Esophagus (tissue), 2 donors: ENCODE measurements at regions not wholly inside any gene's neighbourhood (a gene's known extent, or its start where the extent isn't known, plus 50 kb on each side); places are given as distances from the start of the nearest gene placed in this dataset.

Source experiments
- H3K27ac ChIP-seq, 2 donors: one replicate each; pipeline ENCODE4 v1.5.1; 2013; ENCODE audit warnings: low read depth in 2 of 2, mild to moderate bottlenecking in 2 of 2, inconsistent platforms in 1 of 2, low read length in 1 of 2, moderate library complexity in 1 of 2
- H3K27me3 ChIP-seq, 2 donors: one replicate each; pipeline ENCODE4 v1.6.1; 2013; ENCODE audit warnings: low read length in 2 of 2, control low read depth in 1 of 2, mild to moderate bottlenecking in 1 of 2; ENCODE audit not compliant: insufficient read depth in 2 of 2, control insufficient read depth in 1 of 2
- H3K36me3 ChIP-seq, 2 donors: one replicate each; pipeline ENCODE4 v1.6.1; 2013; ENCODE audit warnings: low read length in 1 of 2; ENCODE audit not compliant: control insufficient read depth in 2 of 2, insufficient read depth in 2 of 2
- H3K4me1 ChIP-seq, 2 donors: one replicate each; pipeline ENCODE4 v1.6.1; 2013; ENCODE audit warnings: low read length in 1 of 2; ENCODE audit not compliant: control insufficient read depth in 2 of 2, insufficient read depth in 2 of 2
- H3K4me3 ChIP-seq, 2 donors: one replicate each; pipeline ENCODE4 v1.5.1; 2013; ENCODE audit warnings: low read length in 2 of 2, mild to moderate bottlenecking in 2 of 2, low read depth in 1 of 2, moderate library complexity in 1 of 2
- H3K9me3 ChIP-seq, 2 donors: one replicate each; pipeline ENCODE4 v1.6.1; 2013; ENCODE audit warnings: mild to moderate bottlenecking in 2 of 2, low read depth in 1 of 2, low read length in 1 of 2, moderate library complexity in 1 of 2; ENCODE audit not compliant: control insufficient read depth in 2 of 2, insufficient read depth in 1 of 2
- WGBS, 2 donors: extraction: QIAGEN DNeasy Blood & Tissue Kit; methylation state at CpG; one replicate each; pipeline ENCODE4 v1.1.7; 2013; 5-methylcytosine and 5-hydroxymethylcytosine counted together
- donor health status: healthy with polysubstance abuse.
- donor health status: Bipolar disorder and iron deficiency.

DNA sequence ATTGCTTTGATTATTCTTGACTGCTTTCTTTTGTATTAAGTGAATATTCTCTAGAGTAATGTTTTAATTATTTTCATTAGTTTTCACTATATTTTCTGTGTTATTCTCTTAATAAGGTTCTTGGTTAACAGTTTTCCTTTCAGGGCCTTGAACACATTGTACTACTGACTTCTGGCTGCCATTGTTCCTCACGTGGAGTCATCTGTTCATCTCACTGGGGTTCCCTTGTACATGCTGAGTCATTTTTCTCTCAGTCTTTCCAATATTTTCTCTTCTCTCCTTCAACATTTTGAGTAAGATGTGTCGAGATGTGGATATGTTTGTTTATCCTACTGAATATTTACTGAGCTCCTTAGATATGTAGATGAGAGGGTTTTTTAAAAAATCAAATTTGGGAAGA is 400.7 kb downstream of the TCERG1L start:
- H3K27me3 ChIP-seq: no peaks in the 10 kb centered on the region
- H3K4me3 ChIP-seq: no peak overlapping the region
- 71 to 75% methylated on average over 2 of the region's 2 CpGs for WGBS, 2 donors
- H3K27ac ChIP-seq: no peak overlapping the region
- H3K9me3 ChIP-seq: peaks cover 0 to 2% of the 10 kb centered on the region in 2 donors
- no peaks in the 10 kb centered on the region for H3K36me3 ChIP-seq
- H3K4me1 ChIP-seq: no peaks in the 10 kb centered on the region

DNA sequence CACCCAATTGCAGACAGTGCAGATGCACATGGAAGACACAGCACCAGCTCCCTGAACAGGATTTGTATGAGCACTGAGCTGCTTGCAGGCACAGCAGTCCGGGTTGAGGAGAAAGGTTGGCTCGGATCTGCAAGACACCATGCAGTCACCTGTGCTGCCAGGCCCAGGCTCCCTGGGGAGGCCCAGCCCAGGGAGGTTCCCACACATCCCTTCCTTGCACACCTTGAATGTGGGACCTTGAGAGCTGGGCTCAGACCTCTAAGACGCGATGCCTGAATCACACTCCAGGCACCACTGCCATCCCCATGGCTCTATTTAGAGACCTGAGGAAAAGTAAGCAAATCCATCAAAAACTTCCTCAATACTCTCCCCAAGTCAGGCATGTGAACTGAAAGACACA is 397.7 kb downstream of the TCERG1L start:
- no peaks in the 10 kb centered on the region for H3K27me3 ChIP-seq
- H3K9me3 ChIP-seq: peaks cover 2 to 3% of the 10 kb centered on the region in 2 donors
- H3K36me3 ChIP-seq: no peaks in the 10 kb centered on the region
- H3K27ac ChIP-seq: no peak overlapping the region
- no peak overlapping the region for H3K4me3 ChIP-seq
- H3K4me1 ChIP-seq: no peaks in the 10 kb centered on the region
- WGBS, 2 donors: 87% methylated on average over 4 of the region's 4 CpGs

DNA sequence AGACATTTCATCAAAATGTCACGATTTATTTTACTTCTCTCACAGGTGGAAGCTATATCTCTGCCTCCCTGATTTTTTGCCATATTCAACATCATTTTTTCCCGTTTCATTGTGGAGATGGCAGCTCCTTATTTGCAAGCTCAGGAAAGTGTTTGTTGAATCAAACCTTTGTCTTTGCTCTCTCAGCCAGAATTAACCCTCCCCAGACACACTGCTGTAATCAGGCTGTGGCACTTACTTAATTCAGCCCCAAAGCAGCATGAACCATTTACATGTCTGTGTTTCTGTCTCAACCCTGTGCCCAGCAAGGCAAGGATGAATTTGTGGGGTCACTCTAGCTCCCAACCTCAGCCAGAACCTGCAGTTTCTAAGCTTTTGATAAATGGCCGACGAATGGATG is 397.2 kb downstream of the TCERG1L start:
- Histone ChIP-seq H3K27me3 (no peaks in the 10 kb centered on the region), H3K36me3 (no peaks in the 10 kb centered on the region), H3K4me3 (no peak overlapping the region), H3K27ac (no peak overlapping the region), H3K4me1 (no peaks in the 10 kb centered on the region), H3K9me3 (peaks cover 2 to 3% of the 10 kb centered on the region in 2 donors)
- 75 to 76% methylated on average over 4 of the region's 4 CpGs for WGBS, 2 donors

DNA sequence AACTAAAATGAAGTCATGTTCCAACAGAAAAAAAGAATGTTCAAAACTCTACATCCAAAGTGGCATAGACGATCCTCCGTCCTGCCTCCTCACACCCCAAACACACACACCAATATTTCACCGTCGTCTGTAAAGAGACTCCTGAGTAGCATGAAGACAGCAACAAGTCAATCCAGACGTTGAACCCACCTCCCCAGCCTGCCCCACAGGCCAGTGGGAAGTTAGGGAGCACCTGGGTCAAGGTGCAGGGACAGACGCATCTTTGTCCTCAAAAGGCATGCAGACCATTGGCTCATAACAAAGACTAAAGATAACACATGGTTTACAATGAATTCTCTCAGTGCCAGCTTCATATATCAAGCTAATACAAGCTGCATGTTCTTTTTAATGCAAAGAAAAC is 396.5 kb downstream of the TCERG1L start:
- 73% methylated on average over 6 of the region's 6 CpGs for WGBS, 2 donors
- Histone ChIP-seq H3K9me3 (peaks cover 2 to 3% of the 10 kb centered on the region in 2 donors), H3K4me1 (no peaks in the 10 kb centered on the region), H3K36me3 (no peaks in the 10 kb centered on the region), H3K27me3 (no peaks in the 10 kb centered on the region), H3K27ac (no peak overlapping the region), H3K4me3 (no peak overlapping the region)

DNA sequence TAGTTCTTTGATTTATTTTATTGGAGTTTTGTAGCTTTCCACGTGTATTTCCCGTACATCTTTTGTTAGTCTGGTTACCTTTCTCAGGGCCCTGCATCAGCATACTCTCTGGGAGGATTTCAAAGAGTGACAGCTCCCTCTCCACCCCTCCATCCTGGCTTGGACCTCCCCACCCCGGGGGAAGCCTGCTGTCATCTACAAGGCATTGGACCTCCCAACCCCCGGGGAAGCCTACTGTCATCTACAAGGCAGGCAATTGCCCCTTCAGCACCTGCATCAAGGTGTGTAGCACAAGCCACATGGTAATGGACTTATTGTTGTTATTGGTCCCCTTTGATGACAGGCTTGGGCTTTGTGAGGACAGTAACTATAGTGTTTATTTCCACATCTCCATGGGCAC is 390.1 kb downstream of the TCERG1L start:
- peaks cover 3 to 6% of the 10 kb centered on the region in 2 donors for H3K9me3 ChIP-seq
- WGBS, 2 donors: 68 to 79% methylated on average over 4 of the region's 4 CpGs
- no peak overlapping the region for H3K27ac ChIP-seq
- H3K4me1 ChIP-seq: no peaks in the 10 kb centered on the region
- no peaks in the 10 kb centered on the region for H3K27me3 ChIP-seq
- no peak overlapping the region for H3K4me3 ChIP-seq
- no peaks in the 10 kb centered on the region for H3K36me3 ChIP-seq

DNA sequence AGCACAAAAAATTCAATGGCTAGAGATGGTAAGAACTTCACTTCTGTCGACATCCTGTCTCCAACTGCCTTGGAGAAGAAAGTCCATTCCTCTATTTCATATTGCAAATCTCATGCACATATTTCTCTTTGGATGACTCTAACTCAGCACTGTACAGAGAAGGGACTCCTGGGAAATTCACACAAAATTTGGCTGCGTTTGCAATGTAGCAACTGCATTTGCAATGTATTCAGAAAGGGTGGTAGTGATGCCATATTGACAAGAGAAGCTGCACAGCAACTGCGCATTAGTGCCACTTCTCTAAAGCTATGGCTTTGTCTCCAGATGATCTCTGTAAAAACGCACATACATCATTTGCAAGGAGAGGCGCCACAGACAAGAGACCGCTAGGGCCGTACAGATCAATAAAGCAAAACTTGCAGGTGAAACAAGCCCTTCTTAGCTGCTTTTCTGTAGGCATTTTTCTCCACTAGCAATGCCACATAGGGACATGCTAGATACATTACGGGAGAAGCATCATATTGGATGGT is 389.5 kb downstream of the TCERG1L start:
- Histone ChIP-seq H3K4me1 (no peaks in the 10 kb centered on the region), H3K36me3 (no peaks in the 10 kb centered on the region), H3K4me3 (no peak overlapping the region), H3K9me3 (peaks cover 3 to 6% of the 10 kb centered on the region in 2 donors), H3K27me3 (no peaks in the 10 kb centered on the region), H3K27ac (no peak overlapping the region)
- WGBS, 2 donors: 81 to 87% methylated on average over 8 of the region's 8 CpGs

DNA sequence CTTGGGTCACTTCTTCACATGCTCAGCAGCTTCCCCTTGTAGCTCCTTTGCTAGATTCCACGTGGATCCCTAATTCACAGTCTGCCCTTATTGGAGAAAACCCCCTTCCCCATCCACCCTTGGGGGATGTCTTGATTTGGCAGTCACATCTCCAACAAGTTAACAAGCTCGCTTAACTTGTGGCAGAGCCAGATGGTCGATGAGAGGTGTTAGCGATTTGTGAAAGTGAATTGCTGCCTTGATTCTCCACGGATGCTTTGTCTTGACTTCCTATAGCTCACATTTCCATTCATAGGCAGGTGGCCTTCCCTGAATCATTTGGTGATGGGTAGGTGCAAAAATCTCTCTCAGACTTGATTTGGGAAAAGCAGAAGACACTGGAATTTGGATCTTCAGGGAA is 387.9 kb downstream of the TCERG1L start:
- no peak overlapping the region for H3K27ac ChIP-seq
- H3K4me3 ChIP-seq: no peak overlapping the region
- WGBS, 2 donors: 58 to 70% methylated on average over 5 of the region's 5 CpGs
- H3K9me3 ChIP-seq: peaks cover 0 to 6% of the 10 kb centered on the region in 2 donors
- H3K36me3 ChIP-seq: no peaks in the 10 kb centered on the region
- H3K27me3 ChIP-seq: no peaks in the 10 kb centered on the region
- no peaks in the 10 kb centered on the region for H3K4me1 ChIP-seq

DNA sequence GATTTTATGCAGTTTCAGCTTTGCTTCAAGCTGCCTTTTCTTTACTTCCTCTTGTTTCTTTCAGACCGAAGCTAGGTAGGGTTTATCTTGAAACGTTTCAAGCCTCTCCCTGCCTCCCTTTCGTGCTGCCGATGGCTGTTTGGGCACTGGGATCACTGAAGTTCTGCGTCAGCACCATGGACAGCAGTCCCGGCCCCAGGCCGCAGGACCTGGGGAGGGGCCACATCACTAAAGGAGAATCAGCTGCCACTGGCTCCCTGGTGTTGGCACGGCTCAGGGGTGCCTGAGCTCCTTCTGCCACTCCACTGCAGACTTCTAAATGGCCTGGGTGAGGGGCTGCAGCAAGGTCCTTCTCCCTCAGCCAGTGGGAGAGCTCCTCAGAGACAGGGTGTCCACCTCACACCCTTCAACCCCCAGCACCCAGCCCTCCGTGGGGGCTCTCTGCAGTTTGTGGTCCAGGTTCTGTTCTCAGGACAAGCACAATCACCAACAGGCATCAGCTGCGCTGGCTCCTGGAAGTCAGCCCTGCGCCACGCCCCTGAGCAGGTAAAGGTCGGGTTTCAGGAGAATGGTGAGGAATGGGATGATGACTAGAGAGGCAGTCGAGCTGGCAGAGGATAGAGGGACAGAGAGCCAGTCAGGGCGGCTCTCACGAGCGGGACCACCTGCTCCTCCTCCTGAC is 387.2 kb downstream of the TCERG1L start:
- peaks cover 0 to 2% of the 10 kb centered on the region in 2 donors for H3K4me1 ChIP-seq
- 33% methylated on average over 17 of the region's 17 CpGs for WGBS, 2 donors
- no peaks in the 10 kb centered on the region for H3K36me3 ChIP-seq

DNA sequence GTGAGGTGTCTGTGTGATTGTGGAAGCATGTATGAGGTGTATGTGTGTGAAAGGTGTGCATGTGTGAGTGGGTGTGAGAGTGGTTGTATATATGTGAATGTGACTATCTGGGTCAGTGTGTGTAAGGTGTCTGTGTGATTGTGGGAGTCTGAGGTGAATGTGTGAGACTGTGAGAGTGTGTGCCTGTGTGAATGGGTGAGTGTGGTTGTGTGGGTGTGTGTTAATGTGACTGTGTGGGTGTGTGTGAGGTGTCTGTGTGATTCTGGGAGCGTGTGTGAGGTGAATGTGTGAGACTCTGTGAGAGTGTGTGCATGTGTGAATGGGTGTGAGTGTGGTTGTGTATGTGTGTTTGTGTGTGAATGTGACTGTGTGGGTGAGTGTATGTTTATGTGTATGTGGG is 385.1 kb downstream of the TCERG1L start:
- Histone ChIP-seq H3K27me3 (no peaks in the 10 kb centered on the region), H3K27ac (no peak overlapping the region), H3K4me3 (no peak overlapping the region), H3K4me1 (peaks cover 0 to 9% of the 10 kb centered on the region in 2 donors), H3K9me3 (peaks cover 0 to 9% of the 10 kb centered on the region in 2 donors), H3K36me3 (no peaks in the 10 kb centered on the region)
- WGBS, 2 donors: 87 to 92% methylated on average over 1 of the region's 1 CpG

More for the DNA sequence above, 387.2 kb downstream of the TCERG1L start:
- Histone ChIP-seq H3K4me3 (no peak overlapping the region), H3K9me3 (peaks cover 0 to 6% of the 10 kb centered on the region in 2 donors), H3K27me3 (no peaks in the 10 kb centered on the region), H3K27ac (no peak overlapping the region)

DNA sequence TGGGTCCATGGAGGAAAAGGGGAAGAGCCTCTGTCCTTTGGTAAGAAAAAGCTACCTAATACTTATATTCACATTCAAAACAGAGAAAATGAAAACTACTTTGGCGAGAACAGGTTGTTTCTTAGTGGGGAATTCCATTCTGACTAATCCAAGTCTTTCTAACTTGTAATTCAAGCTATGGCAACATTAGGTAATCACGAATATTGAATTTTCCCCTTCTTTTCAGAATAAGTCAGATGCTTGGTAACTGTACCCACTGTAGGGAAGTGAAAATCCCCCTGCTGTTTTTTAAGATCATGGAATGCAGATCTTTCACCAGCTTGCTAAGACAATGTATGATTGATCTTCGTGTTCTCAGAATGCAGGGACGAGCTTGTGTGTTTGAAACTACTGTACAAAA is 384.4 kb downstream of the TCERG1L start:
- no peak overlapping the region for H3K4me3 ChIP-seq
- H3K4me1 ChIP-seq: peaks cover 0 to 9% of the 10 kb centered on the region in 2 donors
- no peak overlapping the region for H3K27ac ChIP-seq
- H3K9me3 ChIP-seq: peaks cover 0 to 9% of the 10 kb centered on the region in 2 donors
- no peaks in the 10 kb centered on the region for H3K36me3 ChIP-seq
- no peaks in the 10 kb centered on the region for H3K27me3 ChIP-seq
- 36 to 45% methylated on average over 4 of the region's 4 CpGs for WGBS, 2 donors
